Prostate gland (tissue), 2 donors: ENCODE measurements at regions not wholly inside any gene's neighbourhood (a gene's known extent, or its start where the extent isn't known, plus 50 kb on each side); places are given as distances from the start of the nearest gene placed in this dataset.

ENCODE experiments used
- DNase-seq: peaks from one replicate; pipeline ENCODE4 v3.0.0-alpha.2; 2019; ENCODE audit warnings: low spot score
- H3K27ac ChIP-seq, 2 donors: fragments of 200-600 bp; sonication (generic); 2 replicates each; pipeline ENCODE4 v1.5.1; 2017 to 2019
- H3K27me3 ChIP-seq: fragments of 200-600 bp; sonication (generic); replicated peaks from 2 replicates; pipeline ENCODE4 v1.5.1; 2019; ENCODE audit not compliant: insufficient read depth
- H3K36me3 ChIP-seq, 2 donors: fragments of 200-600 bp; sonication (generic); 1 replicate in 1 of 2; 2 replicates in 1 of 2; pipeline versions ENCODE4 v1.5.1 to v1.8.1; 2017 to 2019
- H3K4me1 ChIP-seq: fragments of 200-600 bp; sonication (generic); replicated peaks from 2 replicates; pipeline ENCODE4 v1.5.1; 2019
- H3K4me3 ChIP-seq, 2 donors: fragments of 200-600 bp; sonication (generic); 2 replicates each; pipeline ENCODE4 v1.5.1; 2017 to 2019
- H3K9me3 ChIP-seq: fragments of 200-600 bp; sonication (generic); 2 replicates; pipeline ENCODE4 v1.5.1; 2017
- POLR2A ChIP-seq: fragments of 450-650 bp; IDR thresholded peaks from one replicate; pipeline ENCODE4 v1.6.1; 2016; ENCODE audit warnings: antibody characterized with exemption, mild to moderate bottlenecking
- POLR2AphosphoS5 ChIP-seq: sonication (generic); formaldehyde crosslinking; IDR thresholded peaks from one replicate; pipeline ENCODE4 v1.6.1; 2017; ENCODE audit warnings: antibody characterized with exemption
- WGBS: methylation state at CpG from one replicate; pipeline ENCODE4 v1.1.5; 2018; 5-methylcytosine and 5-hydroxymethylcytosine counted together
- intact Hi-C: fragments of 100-400 bp; cut with DNase I; formaldehyde crosslinking; loops from one replicate; pipeline ENCODE4 v1.14.2; 2022
- TF ChIP-seq, protein P1 (sequence below), 4 experiments: fragments of 200-600 bp in 2 of 4; fragments of 450-650 bp in 2 of 4; sonication (generic) in 2 of 4; IDR thresholded peaks; 1 replicate in 3 of 4; 2 replicates in 1 of 4; pipeline ENCODE4 v1.5.1; 2016 to 2019; ENCODE audit warnings: antibody characterized with exemption in 4 of 4, mild to moderate bottlenecking in 2 of 4, moderate library complexity in 2 of 4

DNA sequence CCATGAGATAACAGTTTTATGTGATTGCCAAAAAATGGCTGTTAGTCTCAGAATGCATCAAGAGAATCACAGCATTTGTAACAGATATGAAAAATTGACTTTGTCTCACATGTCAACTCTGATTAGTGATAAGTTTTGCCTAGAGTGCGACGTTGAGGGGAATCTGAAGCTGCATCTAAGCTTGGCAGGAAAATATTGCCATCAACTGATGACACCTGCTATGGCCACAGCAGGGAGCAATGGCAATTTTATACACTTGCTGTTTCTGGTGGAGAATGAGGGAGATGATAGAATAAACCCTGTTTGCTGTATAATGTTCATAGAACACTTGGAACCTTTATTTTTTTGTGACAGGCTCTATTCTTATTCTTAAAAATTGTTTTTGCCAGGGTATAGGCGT lies 205.4 kb upstream of the GNPDA2 start:
- Histone ChIP-seq H3K4me3 (no peak overlapping the region), H3K27me3 (no peaks in the 10 kb centered on the region), H3K9me3 (no peaks in the 10 kb centered on the region), H3K27ac (no peak overlapping the region), H3K36me3 (no peaks in the 10 kb centered on the region), H3K4me1 (no peaks in the 10 kb centered on the region)
- TF ChIP-seq POLR2A: no peak
- TF ChIP-seq POLR2AphosphoS5: no peak
- TF ChIP-seq, protein P1, sequence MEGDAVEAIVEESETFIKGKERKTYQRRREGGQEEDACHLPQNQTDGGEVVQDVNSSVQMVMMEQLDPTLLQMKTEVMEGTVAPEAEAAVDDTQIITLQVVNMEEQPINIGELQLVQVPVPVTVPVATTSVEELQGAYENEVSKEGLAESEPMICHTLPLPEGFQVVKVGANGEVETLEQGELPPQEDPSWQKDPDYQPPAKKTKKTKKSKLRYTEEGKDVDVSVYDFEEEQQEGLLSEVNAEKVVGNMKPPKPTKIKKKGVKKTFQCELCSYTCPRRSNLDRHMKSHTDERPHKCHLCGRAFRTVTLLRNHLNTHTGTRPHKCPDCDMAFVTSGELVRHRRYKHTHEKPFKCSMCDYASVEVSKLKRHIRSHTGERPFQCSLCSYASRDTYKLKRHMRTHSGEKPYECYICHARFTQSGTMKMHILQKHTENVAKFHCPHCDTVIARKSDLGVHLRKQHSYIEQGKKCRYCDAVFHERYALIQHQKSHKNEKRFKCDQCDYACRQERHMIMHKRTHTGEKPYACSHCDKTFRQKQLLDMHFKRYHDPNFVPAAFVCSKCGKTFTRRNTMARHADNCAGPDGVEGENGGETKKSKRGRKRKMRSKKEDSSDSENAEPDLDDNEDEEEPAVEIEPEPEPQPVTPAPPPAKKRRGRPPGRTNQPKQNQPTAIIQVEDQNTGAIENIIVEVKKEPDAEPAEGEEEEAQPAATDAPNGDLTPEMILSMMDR (IDR thresholded peaks at IDR 0.05): no peak
- DNase-seq: no peak
- 67% methylated on average over 3 of the region's 3 CpGs for WGBS
- intact Hi-C loops: no loop called here

DNA sequence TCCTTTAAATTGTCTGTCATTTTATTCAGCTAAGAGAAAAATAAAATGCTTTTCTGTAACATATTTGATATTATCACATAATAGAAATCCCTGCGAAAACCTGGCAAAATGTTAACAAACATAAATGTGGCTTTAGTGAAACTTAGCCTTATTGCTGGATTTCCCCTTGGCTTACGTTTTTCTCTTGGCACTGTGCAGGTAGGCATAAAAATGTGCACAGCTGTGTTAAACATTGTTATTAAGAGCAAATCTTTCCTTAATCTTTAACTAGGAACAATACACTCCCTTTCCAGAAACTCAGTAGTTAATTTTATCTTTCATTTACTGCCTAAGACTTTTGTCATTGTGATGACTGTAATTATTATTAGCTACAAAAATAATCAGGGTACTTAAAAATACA lies 202.4 kb upstream of the GNPDA2 start:
- Histone ChIP-seq H3K4me3 (no peak overlapping the region), H3K4me1 (no peaks in the 10 kb centered on the region), H3K27me3 (no peaks in the 10 kb centered on the region), H3K9me3 (no peaks in the 10 kb centered on the region), H3K36me3 (no peaks in the 10 kb centered on the region), H3K27ac (no peak overlapping the region)
- DNase-seq: no peak
- intact Hi-C loops: loop anchor here (10.0 kb wide), 1 partner anchor 1346 kb away; no protein-coding TSS in a partner anchor
- WGBS: 23% methylated on average over 2 of the region's 2 CpGs
- TF ChIP-seq, protein P1 (IDR thresholded peaks at IDR 0.05): no peak
- TF ChIP-seq POLR2AphosphoS5 (no peak), POLR2A (no peak)

DNA sequence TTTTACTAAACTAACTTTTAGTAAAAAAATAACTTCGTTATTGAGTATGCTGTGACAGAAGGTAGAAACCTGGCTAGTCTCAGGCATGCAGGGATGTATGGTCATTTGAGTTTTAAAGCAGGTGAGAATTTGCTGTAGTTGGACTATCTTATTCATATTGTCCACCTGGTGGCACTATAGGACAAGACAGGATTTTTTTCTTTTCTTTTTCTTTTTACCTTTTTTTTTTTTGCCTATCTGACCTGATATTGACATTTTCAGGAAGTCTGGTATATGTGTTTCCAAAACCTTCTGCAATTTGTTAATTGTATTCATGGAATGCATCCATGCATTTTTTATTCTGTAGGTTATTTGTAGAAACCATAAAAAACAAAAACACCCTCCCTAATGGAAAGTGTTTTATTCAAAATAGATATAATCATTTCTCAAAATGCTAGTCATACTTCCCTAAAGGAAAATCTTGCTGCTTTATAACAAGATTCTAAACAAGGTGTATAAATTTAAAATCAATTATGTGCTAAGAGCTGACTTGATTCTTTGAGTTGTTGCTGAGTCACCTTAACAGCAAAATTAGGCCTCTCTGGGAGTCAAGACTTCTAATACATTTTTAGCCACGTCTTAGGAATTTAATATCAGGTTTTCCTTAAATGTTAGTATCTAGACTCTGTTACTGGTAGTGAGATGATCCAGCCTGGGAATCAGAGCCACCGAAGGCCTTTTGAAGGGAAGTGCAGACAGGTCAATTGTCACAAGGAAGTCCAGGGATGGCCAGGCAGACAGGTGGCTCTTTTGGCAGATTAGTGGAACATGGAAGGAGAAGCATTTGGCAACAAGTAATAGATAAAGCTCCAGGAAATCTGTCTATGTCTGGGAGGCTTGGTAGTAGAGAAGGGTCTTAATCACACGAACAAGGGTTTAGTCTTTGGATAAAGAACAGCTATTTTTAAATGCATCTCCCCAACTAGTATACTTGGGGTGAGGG lies 201.3 kb upstream of the GNPDA2 start:
- no peaks in the 10 kb centered on the region for H3K27me3 ChIP-seq
- intact Hi-C loops: loop anchor here (10.0 kb wide), 1 partner anchor 1347 kb away; no protein-coding TSS in a partner anchor
- no peaks in the 10 kb centered on the region for H3K36me3 ChIP-seq
- no peak overlapping the region for H3K4me3 ChIP-seq
- no peak for DNase-seq
- H3K4me1 ChIP-seq: no peaks in the 10 kb centered on the region
- H3K9me3 ChIP-seq: no peaks in the 10 kb centered on the region
- TF ChIP-seq, protein P1 (IDR thresholded peaks at IDR 0.05): peak in 3 of 4 experiments; percentile 34 to 55 (median 48)
- TF ChIP-seq POLR2AphosphoS5: no peak
- TF ChIP-seq POLR2A: no peak
- no peak overlapping the region for H3K27ac ChIP-seq
- 57% methylated on average over 4 of the region's 4 CpGs for WGBS

DNA sequence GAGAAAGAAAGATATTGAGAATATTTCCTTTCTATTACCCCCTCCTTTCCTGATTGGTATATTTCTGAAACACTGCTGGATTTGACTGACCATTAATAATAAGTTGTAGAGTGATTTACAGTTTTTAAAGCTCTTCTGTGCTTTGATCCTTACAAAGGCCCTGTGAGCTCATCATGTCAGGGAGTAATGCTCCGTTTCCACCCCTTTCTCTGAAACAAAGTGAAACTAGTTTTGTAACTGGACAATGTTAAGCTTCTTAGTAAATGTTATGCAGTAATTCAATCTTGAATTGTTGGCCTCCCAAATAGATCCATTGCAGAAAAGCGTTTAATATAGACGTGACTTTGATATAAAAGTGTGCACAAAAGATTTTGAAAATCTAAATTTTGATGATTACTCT lies 190.1 kb upstream of the GNPDA2 start:
- 24% methylated on average over 3 of the region's 3 CpGs for WGBS
- Histone ChIP-seq H3K9me3 (no peaks in the 10 kb centered on the region), H3K4me1 (no peaks in the 10 kb centered on the region), H3K27ac (peak overlapping the region in 1 of 2 donors; percentile 1), H3K36me3 (no peaks in the 10 kb centered on the region), H3K4me3 (no peak overlapping the region), H3K27me3 (no peaks in the 10 kb centered on the region)
- TF ChIP-seq POLR2AphosphoS5: no peak
- TF ChIP-seq, protein P1 (IDR thresholded peaks at IDR 0.05): no peak
- TF ChIP-seq POLR2A: no peak
- intact Hi-C loops: loop anchor here (10.0 kb wide), 1 partner anchor 152 kb away; no protein-coding TSS in a partner anchor
- DNase-seq: no peak
